Activated naive CD4-positive, alpha-beta T cell treated with anti-CD3 and anti-CD28 coated beads, Interleukin-2, amount 50 U/mL, for 24 hours (primary cell): ENCODE measurements at regions not wholly inside any gene's neighbourhood (a gene's known extent, or its start where the extent isn't known, plus 50 kb on each side); places are given as distances from the start of the nearest gene placed in this dataset.
"Not testable (repeated sequence)": the region's sequence is repeated elsewhere in the genome, so short reads cannot be mapped to it uniquely, and the experiment has no call there.

Experiments used
- H3K27ac Mint-ChIP-seq: one replicate; pipeline ENCODE4 v1.8.0; 2021; ENCODE audit warnings: mild to moderate bottlenecking, mixed read lengths
- H3K27me3 Mint-ChIP-seq: one replicate; pipeline ENCODE4 v1.8.0; 2021; ENCODE audit warnings: mixed read lengths
- H3K36me3 Mint-ChIP-seq: one replicate; pipeline ENCODE4 v1.8.0; 2021; ENCODE audit warnings: mixed read lengths
- H3K4me1 Mint-ChIP-seq: one replicate; pipeline ENCODE4 v1.8.0; 2021; ENCODE audit warnings: mixed read lengths
- H3K4me3 Mint-ChIP-seq: one replicate; pipeline ENCODE4 v1.8.0; 2021; ENCODE audit warnings: mild to moderate bottlenecking, mixed read lengths
- H3K9me3 Mint-ChIP-seq: one replicate; pipeline ENCODE4 v1.8.0; 2021; ENCODE audit warnings: mixed read lengths

DNA sequence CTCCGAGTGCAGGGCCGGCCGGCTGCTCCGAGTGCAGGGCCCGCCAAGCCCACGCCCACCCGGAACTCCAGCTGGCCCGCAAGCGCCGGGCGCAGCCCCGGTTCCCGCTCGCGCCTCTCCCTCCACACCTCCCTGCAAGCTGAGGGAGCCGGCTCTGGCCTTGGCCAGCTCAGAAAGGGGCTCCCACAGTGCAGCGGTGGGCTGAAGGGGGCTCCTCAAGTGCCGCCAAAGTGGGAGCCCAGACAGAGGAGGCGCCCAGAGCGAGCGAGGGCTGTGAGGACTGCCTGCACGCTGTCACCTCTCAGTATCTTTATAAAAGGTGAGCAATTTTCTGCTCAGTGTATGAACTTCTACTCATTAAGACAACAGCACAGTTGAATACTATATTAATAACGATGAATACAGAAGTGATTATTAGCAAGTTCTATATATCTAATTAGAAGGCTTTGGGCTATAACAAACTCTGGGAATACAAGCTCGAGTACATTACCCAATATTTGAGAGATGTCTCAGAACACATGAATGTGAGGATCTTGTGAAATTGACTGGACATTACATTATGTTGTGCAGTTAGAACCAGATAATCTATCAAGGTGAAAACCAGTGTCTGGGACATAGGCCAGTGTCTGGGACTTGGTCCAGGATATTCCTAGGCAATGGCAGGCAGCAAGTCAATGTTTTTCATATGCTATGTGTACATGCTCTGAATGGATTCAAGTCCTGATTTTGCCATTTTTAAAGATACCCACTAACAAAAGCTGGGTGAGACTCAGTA is 112.9 kb downstream of the ZNF330 start:
- H3K4me1 Mint-ChIP-seq, H3K36me3 Mint-ChIP-seq, H3K27ac Mint-ChIP-seq, H3K9me3 Mint-ChIP-seq: not testable (repeated sequence)
- peak overlapping the region; percentile 54 for H3K4me3 Mint-ChIP-seq
- H3K27me3 Mint-ChIP-seq: peaks cover 35% of the 10 kb centered on the region

DNA sequence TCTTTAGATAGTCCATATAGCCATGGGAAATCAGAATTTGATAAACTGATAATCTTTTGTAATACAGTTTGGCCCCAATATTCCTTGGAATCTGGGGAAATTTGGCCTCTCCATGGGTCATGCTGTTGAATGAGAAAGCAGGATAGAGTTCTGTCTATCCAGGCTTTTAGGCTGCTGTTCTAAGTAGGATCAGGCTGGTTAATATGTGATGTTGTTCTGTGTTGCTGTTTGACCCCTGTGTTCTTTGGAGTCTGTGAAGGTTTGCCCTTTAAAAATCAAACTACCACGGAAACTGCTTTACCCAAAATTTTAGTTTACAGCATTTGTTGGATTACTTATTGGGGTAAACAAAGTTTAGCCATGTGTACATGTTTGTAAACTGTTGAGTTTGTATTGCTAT is 114.5 kb downstream of the ZNF330 start:
- Mint-ChIP-seq H3K4me3 (no peak overlapping the region), H3K4me1 (no peaks in the 10 kb centered on the region), H3K36me3 (no peaks in the 10 kb centered on the region), H3K9me3 (no peaks in the 10 kb centered on the region), H3K27me3 (peaks cover 29% of the 10 kb centered on the region), H3K27ac (no peak overlapping the region)

DNA sequence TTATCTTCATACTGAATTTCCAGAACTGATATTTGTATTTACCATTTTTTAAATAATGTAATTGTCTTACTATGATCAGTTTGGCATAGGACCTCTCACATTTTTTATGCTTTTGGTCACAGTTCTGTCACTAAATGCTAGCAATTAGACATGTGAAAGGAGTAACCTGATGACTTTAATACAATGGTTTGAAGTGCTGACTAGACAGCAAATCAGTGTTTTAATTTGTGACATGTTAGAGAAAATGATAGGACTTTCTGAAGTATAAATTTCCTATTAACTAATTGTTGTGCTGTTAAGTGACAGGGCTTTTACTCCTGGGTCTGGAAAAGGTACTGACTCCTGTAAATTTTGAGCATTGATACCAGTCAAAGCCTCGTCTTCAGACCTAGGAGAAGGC is 117.5 kb downstream of the ZNF330 start:
- Mint-ChIP-seq H3K36me3 (no peaks in the 10 kb centered on the region), H3K4me1 (no peaks in the 10 kb centered on the region), H3K9me3 (no peaks in the 10 kb centered on the region), H3K4me3 (no peak overlapping the region), H3K27me3 (peaks cover 21% of the 10 kb centered on the region), H3K27ac (no peak overlapping the region)

DNA sequence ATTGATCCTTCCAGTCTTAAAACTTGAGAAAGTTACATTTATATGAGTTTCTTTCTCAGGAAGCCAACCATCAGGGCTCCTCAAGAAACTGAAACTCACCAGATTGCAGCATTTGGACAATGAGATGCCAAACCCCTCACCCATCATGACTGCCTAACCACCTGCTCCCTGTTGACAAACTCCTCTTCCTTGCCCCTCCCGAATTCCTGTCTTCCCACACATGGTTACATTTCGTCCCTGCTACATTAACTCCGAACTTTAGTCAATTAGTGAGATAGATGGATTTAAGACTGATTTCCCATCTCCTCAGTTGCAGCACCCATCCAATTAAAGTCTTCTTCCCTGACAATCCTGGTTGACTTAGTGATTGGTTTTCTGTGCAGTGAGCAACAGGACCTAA is 118.7 kb downstream of the ZNF330 start:
- Mint-ChIP-seq H3K4me1 (no peaks in the 10 kb centered on the region), H3K9me3 (no peaks in the 10 kb centered on the region), H3K27me3 (peaks cover 21% of the 10 kb centered on the region)

DNA sequence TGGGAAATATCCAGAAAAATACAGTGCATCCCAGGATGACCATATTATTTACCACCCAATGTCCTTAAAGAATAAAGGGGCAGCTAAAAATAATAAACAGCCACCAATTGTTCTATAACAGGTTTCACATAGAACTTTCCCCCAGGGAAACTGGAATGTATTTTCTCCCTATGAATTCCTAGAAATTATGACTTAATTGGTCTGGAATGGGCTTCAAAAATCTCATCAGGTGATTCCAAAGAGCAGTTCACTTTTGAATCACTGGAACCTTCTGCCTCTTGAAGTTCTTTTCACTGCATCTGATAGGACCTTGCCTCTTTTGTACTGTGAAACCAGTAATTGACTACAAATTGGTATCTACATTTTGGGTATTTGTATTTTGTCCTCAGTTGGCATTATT is 119.3 kb downstream of the ZNF330 start:
- Mint-ChIP-seq H3K27ac (no peak overlapping the region), H3K9me3 (no peaks in the 10 kb centered on the region), H3K36me3 (no peaks in the 10 kb centered on the region), H3K4me1 (no peaks in the 10 kb centered on the region), H3K4me3 (no peak overlapping the region), H3K27me3 (peaks cover 20% of the 10 kb centered on the region)

More for the DNA sequence above, 118.7 kb downstream of the ZNF330 start:
- Mint-ChIP-seq H3K36me3 (no peaks in the 10 kb centered on the region), H3K27ac (no peak overlapping the region), H3K4me3 (no peak overlapping the region)

DNA sequence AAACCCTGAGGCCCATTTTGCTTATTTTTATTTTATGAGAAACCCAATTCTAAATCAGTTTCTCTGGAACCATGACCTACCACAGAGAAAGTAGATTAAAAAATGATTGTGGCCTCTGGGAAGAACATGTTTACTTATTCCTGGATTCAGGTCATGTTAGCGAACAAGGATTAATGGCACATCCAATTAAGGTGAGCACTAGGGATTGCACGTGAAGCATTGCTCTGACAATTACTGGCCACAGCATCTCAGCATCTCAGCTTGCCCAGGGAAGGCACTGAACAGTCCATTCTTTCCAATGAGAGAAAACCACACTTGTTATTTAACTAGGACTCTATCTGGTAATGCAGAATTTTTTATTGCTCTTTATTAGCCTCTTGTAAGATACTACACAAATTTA is 119.8 kb downstream of the ZNF330 start:
- Mint-ChIP-seq H3K4me1 (no peaks in the 10 kb centered on the region), H3K4me3 (no peak overlapping the region), H3K27ac (no peak overlapping the region), H3K9me3 (no peaks in the 10 kb centered on the region), H3K36me3 (no peaks in the 10 kb centered on the region), H3K27me3 (peaks cover 18% of the 10 kb centered on the region)

DNA sequence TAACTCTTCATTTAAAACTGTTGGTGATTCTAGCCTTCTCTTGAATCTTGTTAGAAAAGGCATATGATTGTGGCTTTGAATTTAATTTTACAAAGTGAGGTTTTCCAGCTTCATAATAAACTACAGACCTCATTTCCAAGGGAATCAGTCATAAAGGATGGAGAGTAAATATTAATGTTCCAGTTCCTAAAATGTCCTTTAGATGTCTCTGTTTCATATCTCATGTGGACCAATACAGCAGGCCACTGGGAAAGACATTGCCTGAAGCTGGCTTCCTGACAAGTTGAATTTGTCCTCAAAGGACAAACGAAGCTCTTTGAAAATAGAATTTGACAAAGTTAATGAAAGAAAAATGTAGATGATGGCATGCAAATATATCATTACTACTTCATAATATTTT is 125.4 kb downstream of the ZNF330 start:
- H3K36me3 Mint-ChIP-seq: no peaks in the 10 kb centered on the region
- no peaks in the 10 kb centered on the region for H3K4me1 Mint-ChIP-seq
- H3K27ac Mint-ChIP-seq: no peak overlapping the region
- H3K27me3 Mint-ChIP-seq: peaks cover 9% of the 10 kb centered on the region
- no peak overlapping the region for H3K4me3 Mint-ChIP-seq
- no peaks in the 10 kb centered on the region for H3K9me3 Mint-ChIP-seq

DNA sequence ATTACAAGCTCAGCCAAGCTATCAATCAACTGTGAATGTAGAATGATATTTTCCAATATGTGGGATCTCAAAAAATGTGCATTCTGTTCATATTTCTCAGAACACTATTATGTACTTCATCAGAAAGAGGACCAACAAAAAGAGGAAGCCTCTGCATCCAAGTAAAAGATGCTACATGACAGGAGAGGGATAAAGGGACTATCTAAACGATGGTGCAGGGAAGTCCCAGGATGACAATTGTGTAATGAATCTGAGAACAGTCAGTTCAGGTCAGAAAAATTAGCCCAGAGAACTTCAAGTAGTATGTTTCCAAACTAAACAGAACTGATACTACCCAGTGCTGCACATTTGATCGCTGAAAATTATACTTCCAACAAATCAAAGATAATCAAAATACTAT is 127.0 kb downstream of the ZNF330 start:
- H3K36me3 Mint-ChIP-seq: no peaks in the 10 kb centered on the region

DNA sequence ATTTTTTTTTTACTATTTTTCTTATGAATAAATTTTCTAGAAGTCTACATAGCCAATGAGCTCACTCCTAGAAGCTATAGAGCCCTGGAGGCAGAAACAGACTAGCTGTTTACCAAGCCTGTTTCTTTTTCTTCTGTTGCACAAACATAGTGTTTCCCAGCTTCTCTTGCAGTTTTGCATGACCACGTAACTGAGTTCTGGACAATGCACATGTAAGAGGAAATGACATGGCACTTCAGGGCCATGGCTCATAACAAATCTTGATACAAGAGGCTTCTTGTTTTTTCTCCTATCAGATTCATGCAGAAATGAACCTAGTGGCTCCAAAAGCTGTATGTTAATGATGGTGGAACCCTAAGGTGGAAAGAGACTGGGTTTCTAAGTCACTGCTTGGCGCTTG is 127.4 kb downstream of the ZNF330 start:
- H3K4me3 Mint-ChIP-seq: no peak overlapping the region
- no peak overlapping the region for H3K27ac Mint-ChIP-seq
- H3K27me3 Mint-ChIP-seq: peaks cover 8% of the 10 kb centered on the region
- H3K9me3 Mint-ChIP-seq: no peaks in the 10 kb centered on the region
- no peaks in the 10 kb centered on the region for H3K36me3 Mint-ChIP-seq
- no peaks in the 10 kb centered on the region for H3K4me1 Mint-ChIP-seq

More for the DNA sequence above, 127.0 kb downstream of the ZNF330 start:
- Mint-ChIP-seq H3K27ac (no peak overlapping the region), H3K4me1 (no peaks in the 10 kb centered on the region), H3K9me3 (no peaks in the 10 kb centered on the region), H3K27me3 (peaks cover 9% of the 10 kb centered on the region), H3K4me3 (no peak overlapping the region)

DNA sequence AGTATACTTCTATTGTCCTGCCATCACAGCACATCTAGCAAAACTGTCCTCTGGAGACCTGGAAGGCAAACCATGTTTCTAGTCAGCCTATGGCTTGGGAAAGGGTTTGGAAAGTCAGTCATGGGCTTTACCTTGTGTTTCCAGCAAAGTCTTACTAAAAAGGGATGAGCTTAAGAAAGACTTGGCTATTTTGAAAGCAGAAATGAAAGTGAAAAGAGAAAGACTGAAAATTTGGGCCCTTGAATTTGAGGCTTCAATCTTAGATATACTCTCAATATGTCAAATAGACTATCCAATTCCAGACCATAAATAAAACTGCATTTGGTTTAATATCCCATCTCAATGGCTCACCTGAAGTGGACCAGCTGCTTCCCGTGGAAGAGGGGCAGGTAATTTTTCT is 127.9 kb downstream of the ZNF330 start:
- H3K27me3 Mint-ChIP-seq: peaks cover 5% of the 10 kb centered on the region
- no peaks in the 10 kb centered on the region for H3K4me1 Mint-ChIP-seq
- H3K27ac Mint-ChIP-seq: no peak overlapping the region
- H3K9me3 Mint-ChIP-seq: no peaks in the 10 kb centered on the region
- no peak overlapping the region for H3K4me3 Mint-ChIP-seq
- H3K36me3 Mint-ChIP-seq: no peaks in the 10 kb centered on the region

DNA sequence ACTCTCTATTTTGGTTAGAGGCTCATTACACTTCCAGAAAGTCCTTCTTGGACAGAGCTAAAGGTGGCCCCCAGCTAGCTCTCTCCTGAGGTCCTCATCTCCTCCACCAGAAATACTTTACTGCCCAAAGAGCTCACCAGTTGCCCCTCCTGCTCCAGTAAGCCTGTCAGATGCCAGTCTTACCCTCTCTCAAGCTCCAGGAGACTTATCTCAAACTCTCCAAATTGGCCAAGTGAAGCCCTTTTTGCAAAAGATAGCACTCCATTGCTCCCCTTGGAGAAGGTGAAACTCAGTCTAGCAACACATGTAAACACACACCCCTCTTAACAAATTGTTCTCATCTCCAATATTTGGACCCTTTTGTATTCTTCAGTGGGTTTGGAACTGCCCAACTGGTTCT is 128.5 kb downstream of the ZNF330 start:
- Mint-ChIP-seq H3K27ac (no peak overlapping the region), H3K4me1 (no peaks in the 10 kb centered on the region), H3K36me3 (no peaks in the 10 kb centered on the region), H3K4me3 (no peak overlapping the region), H3K27me3 (peaks cover 1% of the 10 kb centered on the region), H3K9me3 (no peaks in the 10 kb centered on the region)

DNA sequence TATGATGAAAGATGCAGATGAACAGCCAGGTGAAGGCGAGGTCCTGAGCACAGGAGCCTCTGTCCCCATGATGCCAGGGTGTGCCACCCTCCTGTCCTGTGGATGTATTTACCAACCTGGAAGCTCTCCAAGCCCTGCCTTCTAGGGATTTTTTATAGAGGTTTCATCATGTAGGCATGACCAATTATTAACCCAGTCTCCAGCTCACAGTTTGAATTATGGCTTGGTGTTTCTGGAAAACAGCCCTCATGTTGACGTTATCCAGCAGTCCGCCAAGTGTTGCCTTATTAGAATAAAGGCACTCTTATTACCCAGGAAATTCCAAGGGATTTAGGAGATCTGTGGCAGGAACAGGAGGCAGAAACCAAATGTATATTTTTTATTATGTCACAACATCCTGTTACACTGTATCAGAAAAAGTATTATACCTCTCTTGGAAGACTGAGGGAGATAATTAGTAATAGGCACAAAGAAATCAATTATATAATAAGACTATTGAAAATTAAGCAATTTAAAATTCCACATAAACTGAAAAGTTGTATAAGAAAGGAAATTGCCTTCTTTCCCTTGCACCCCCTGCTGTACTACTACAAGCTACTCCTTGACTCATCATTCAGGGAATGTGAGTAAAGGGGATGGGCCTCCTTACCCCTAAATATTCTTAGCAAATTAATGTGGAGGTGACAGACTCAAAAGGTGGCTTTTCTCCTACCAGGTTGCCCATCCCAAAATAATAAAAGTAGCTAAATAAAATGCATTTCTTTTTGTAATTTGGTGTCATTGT is 129.6 kb downstream of the ZNF330 start:
- H3K4me3 Mint-ChIP-seq: no peak overlapping the region
- H3K27ac Mint-ChIP-seq: no peak overlapping the region
- peaks cover 1% of the 10 kb centered on the region for H3K27me3 Mint-ChIP-seq
- H3K9me3 Mint-ChIP-seq: no peaks in the 10 kb centered on the region
- H3K4me1 Mint-ChIP-seq: no peaks in the 10 kb centered on the region
- H3K36me3 Mint-ChIP-seq: no peaks in the 10 kb centered on the region

DNA sequence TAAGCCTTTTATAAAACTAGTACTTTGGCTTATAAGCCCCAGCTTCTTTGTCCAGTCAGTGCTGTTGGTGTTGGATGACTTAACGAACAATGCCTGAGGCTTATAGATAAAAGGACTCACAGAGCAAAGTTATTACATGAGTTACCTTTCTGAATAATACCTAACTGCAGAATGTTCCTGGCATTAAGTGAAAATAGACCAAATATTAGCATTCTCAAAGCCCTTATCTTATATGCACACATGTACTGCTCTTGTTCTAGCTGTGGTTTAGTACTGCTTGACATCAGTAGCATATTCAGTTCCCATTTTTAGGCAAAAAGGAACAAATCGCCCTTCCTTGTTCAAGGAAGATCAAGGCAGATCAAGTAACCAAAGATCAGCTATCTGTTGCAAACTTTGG is 131.6 kb downstream of the ZNF330 start:
- Mint-ChIP-seq H3K4me1 (no peaks in the 10 kb centered on the region), H3K4me3 (no peak overlapping the region), H3K27me3 (no peaks in the 10 kb centered on the region), H3K27ac (no peak overlapping the region), H3K36me3 (no peaks in the 10 kb centered on the region), H3K9me3 (no peaks in the 10 kb centered on the region)

DNA sequence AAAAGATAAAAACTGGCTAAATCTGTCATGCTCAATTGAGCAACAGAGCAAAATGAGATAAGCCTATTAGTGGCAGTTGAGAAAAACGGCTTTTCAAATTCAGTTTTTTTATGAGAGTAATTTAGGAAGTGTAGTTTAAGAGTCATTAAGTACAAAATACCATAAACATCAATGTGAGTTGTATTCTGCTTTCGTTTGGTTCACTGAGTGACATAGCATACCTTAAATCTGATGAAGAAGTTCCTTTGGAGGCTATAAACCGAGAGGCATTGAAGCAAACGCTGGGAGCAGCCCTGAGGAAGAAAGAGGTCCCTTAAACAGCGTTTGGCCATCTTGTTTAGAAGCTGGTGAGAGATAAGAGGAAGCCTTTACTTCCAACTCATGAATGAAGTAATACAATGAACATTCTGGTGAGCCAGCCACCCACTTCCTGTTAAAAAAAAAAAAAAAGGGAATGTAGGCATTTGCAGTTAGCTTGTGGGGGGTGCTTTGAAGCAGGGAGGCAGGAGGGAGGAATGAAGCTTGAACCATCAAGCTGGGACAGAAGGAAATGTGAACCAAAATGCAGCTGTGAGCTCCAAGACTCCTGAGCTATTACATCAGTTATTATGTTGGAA is 132.3 kb downstream of the ZNF330 start:
- H3K27ac Mint-ChIP-seq: no peak overlapping the region
- no peak overlapping the region for H3K4me3 Mint-ChIP-seq
- H3K27me3 Mint-ChIP-seq: no peaks in the 10 kb centered on the region
- H3K9me3 Mint-ChIP-seq: no peaks in the 10 kb centered on the region
- H3K4me1 Mint-ChIP-seq: no peaks in the 10 kb centered on the region
- H3K36me3 Mint-ChIP-seq: no peaks in the 10 kb centered on the region

DNA sequence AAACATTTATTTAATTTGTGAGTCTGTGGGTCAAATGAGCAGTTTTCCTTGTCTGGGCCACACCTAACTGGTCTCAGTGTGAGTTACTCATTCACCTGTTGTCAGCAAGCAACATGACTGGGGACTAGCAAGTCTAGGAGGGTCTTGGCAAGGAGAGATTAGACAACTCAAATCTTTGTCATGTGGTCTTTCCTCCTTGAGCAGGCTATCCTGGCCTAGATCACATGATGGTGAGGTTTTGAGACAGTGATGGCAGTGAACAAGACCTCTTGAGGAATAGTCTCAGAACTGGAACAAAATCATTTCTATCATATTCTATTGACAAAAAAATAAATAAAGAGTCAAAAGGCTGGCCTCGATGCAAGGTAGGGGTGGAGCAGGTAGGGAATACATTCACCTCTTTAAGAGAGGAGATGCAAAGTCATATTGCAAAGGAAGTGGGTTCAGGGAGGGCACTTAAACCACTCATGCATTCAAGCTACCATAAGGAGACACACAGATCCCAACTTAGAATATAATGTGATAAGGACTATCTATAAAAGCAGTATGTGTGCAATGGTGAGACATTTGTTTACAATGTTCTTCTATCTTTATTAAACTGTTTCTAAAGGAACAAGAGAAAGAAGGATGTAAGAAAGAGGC is 135.7 kb downstream of the ZNF330 start:
- Mint-ChIP-seq H3K27me3 (no peaks in the 10 kb centered on the region), H3K9me3 (peaks cover 5% of the 10 kb centered on the region), H3K36me3 (no peaks in the 10 kb centered on the region), H3K27ac (no peak overlapping the region), H3K4me3 (no peak overlapping the region), H3K4me1 (no peaks in the 10 kb centered on the region)

DNA sequence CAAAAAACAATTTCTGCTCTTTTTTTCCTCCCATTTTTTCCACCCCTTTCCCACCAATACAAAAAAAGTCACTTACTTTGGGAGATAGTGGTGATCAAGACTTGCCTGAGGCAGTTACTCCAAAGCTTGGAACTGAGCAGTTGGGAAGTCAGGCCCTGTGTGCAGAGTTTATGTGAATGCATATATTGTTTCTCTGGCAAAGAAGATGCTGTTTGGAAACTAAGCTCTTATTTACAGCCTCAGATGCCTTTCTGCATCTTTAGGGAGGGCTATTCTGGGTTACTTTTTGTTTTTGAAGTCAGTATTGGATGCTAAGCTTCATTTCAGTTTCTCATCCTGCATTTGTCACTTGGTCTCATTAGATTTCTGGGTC is 136.3 kb downstream of the ZNF330 start:
- H3K4me1 Mint-ChIP-seq: no peaks in the 10 kb centered on the region
- H3K4me3 Mint-ChIP-seq: no peak overlapping the region
- H3K27ac Mint-ChIP-seq: no peak overlapping the region
- H3K9me3 Mint-ChIP-seq: peaks cover 5% of the 10 kb centered on the region
- H3K27me3 Mint-ChIP-seq: no peaks in the 10 kb centered on the region
- H3K36me3 Mint-ChIP-seq: no peaks in the 10 kb centered on the region
